ENCODE measurements at regions not wholly inside any gene's neighbourhood (a gene's known extent, or its start where the extent isn't known, plus 50 kb on each side); places are given as distances from the start of the nearest gene placed in this dataset.

DNA sequence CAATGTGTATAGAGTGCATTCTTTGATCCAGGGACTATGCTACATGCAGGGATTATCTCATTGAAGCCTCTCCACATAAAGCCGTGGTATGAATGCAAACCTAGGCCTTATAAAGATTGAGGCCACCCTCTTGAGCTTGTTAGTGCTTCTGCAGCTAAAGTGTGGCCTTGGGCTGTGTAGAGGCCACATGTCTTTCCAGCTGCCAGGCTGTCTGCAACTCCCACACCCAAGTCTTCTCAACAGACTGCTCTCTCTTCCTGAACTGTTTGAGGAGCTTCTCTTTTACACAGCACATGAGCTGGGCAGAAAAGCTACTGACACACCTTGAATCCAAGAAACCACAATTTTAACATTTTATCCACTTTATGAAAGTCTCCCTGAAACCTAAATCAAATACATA, 119.2 kb upstream of the MEX3C start:
- TF ChIP-seq HNRNPL (IDR thresholded peaks at IDR 0.05; ENCODE audit: low read depth, low read length) (no peak), SIN3A (IDR thresholded peaks at IDR 0.05; ENCODE audit: borderline replicate concordance, low read depth, low read length) (no peak), EZH2 (conservative IDR thresholded peaks at IDR 0.05; ENCODE audit: low read depth, low read length) (no peak)
- TF ChIP-seq, protein P1, sequence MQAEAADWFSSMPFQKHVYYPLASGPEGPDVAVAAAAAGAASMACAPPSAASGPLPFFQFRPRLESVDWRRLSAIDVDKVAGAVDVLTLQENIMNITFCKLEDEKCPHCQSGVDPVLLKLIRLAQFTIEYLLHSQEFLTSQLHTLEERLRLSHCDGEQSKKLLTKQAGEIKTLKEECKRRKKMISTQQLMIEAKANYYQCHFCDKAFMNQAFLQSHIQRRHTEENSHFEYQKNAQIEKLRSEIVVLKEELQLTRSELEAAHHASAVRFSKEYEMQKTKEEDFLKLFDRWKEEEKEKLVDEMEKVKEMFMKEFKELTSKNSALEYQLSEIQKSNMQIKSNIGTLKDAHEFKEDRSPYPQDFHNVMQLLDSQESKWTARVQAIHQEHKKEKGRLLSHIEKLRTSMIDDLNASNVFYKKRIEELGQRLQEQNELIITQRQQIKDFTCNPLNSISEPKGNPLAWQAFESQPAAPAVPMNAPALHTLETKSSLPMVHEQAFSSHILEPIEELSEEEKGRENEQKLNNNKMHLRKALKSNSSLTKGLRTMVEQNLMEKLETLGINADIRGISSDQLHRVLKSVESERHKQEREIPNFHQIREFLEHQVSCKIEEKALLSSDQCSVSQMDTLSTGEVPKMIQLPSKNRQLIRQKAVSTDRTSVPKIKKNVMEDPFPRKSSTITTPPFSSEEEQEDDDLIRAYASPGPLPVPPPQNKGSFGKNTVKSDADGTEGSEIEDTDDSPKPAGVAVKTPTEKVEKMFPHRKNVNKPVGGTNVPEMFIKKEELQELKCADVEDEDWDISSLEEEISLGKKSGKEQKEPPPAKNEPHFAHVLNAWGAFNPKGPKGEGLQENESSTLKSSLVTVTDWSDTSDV (CRISPR knock-in tag; IDR thresholded peaks at IDR 0.05) = no peak

Measured in HepG2 (cell line).